GM23248 (cell line): ENCODE measurements at regions not wholly inside any gene's neighbourhood (a gene's known extent, or its start where the extent isn't known, plus 50 kb on each side); places are given as distances from the start of the nearest gene placed in this dataset.

ENCODE experiments used
- EZH2 ChIP-seq: fragments of 200-600 bp; sonication (generic); IDR thresholded peaks from 2 replicates; pipeline ENCODE4 v1.6.1; 2018; ENCODE audit warnings: antibody characterized with exemption, mild to moderate bottlenecking; ENCODE audit not compliant: insufficient read depth, poor library complexity, severe bottlenecking
- EZH2phosphoT487 ChIP-seq: fragments of 200-600 bp; sonication (generic); IDR thresholded peaks from 2 replicates; pipeline ENCODE4 v1.6.1; 2018; ENCODE audit warnings: antibody characterized with exemption, moderate library complexity, mild to moderate bottlenecking, low read depth; ENCODE audit not compliant: insufficient read depth

DNA sequence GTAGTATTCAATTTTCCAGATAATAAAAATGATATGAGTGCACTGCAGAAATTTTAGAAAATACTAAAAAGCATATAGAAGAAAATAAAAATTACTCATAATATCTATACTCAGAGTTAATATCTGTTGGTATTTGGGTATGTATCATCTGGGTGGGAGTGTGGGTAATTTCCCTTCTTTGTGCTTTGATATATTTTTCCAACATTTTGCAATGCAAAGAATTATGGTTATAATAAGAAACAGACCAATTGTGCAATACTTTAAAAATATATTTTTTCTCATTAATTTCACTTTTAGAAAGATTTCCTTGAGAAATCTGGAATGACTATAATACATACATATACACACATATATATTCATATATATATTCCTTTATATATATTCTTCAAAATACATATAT lies 665.7 kb downstream of the ADGRL2 start:
- TF ChIP-seq EZH2 = no peak
- no peak for TF ChIP-seq EZH2phosphoT487
